Breast epithelium (tissue), 4 donors: ENCODE measurements at regions not wholly inside any gene's neighbourhood (a gene's known extent, or its start where the extent isn't known, plus 50 kb on each side); places are given as distances from the start of the nearest gene placed in this dataset.

Experiments used
- DNase-seq, 2 donors: peaks; one replicate each; pipeline ENCODE4 v3.0.0-alpha.2; 2019; ENCODE audit warnings: low spot score in 2 of 2
- H3K27ac ChIP-seq, 2 donors: fragments of 200-600 bp; sonication (generic) in 1 of 2; one replicate each; pipeline ENCODE4 v1.5.1; 2016 to 2019; ENCODE audit warnings: mild to moderate bottlenecking in 1 of 2
- H3K27me3 ChIP-seq, 2 donors: fragments of 200-600 bp; sonication (generic) in 1 of 2; one replicate each; pipeline versions ENCODE4 v1.5.1 to v1.6.0; 2017 to 2019; ENCODE audit warnings: control low read depth in 1 of 2, mild to moderate bottlenecking in 1 of 2
- H3K36me3 ChIP-seq: fragments of 200-600 bp; one replicate; pipeline ENCODE4 v1.5.1; 2019
- H3K4me1 ChIP-seq, 2 donors: fragments of 200-600 bp; sonication (generic); one replicate each; pipeline ENCODE4 v1.5.1; 2016 to 2019; ENCODE audit warnings: control low read depth in 1 of 2
- H3K4me3 ChIP-seq, 3 donors: fragments of 200-600 bp; sonication (generic); 1 replicate in 2 of 3; 2 replicates in 1 of 3; pipeline ENCODE4 v1.5.1; 2016 to 2019; ENCODE audit warnings: mild to moderate bottlenecking in 3 of 3, moderate library complexity in 2 of 3
- H3K9me3 ChIP-seq, 2 donors: fragments of 200-600 bp; sonication (generic) in 1 of 2; one replicate each; pipeline ENCODE4 v1.5.1; 2016 to 2019; ENCODE audit warnings: control low read depth in 1 of 2
- CTCF ChIP-seq, 3 donors: fragments of 450-650 bp; IDR thresholded peaks; one replicate each; pipeline ENCODE4 v1.5.1; 2016 to 2017; ENCODE audit warnings: antibody characterized with exemption in 3 of 3, mild to moderate bottlenecking in 3 of 3, moderate library complexity in 3 of 3
- POLR2A ChIP-seq: fragments of 450-650 bp; IDR thresholded peaks from one replicate; pipeline ENCODE4 v1.6.1; 2016; ENCODE audit warnings: antibody characterized with exemption, mild to moderate bottlenecking, moderate library complexity
- POLR2AphosphoS5 ChIP-seq, 3 donors: sonication (generic); formaldehyde crosslinking; IDR thresholded peaks; one replicate each; pipeline ENCODE4 v1.6.1; 2017; ENCODE audit warnings: antibody characterized with exemption in 3 of 3
- intact Hi-C: fragments of 100-400 bp; cut with DNase I; formaldehyde crosslinking; loops from one replicate; pipeline ENCODE4 v1.15.1; 2023; ENCODE audit warnings: low total_unique reads

- H3K27ac ChIP-seq: no peak overlapping the region
- TF ChIP-seq POLR2A (no peak), POLR2AphosphoS5 (IDR thresholded peaks at IDR 0.05) (no peak), CTCF (IDR thresholded peaks at IDR 0.05) (no peak)
- no peak overlapping the region for H3K4me3 ChIP-seq
- no peaks in the 10 kb centered on the region for H3K4me1 ChIP-seq
- intact Hi-C loops: no loop called here
- no peaks in the 10 kb centered on the region for H3K36me3 ChIP-seq
- DNase-seq: no peak
- H3K27me3 ChIP-seq: no peaks in the 10 kb centered on the region
- H3K9me3 ChIP-seq: no peaks in the 10 kb centered on the region
Observed at GRCh38 chr6:8633762-8634161, 198.4 kb upstream of the SLC35B3 start.

- no peak for DNase-seq
- no peak overlapping the region for H3K4me3 ChIP-seq
- no peak for TF ChIP-seq POLR2A
- no peak for TF ChIP-seq POLR2AphosphoS5 (IDR thresholded peaks at IDR 0.05)
- no peak for TF ChIP-seq CTCF (IDR thresholded peaks at IDR 0.05)
- no peaks in the 10 kb centered on the region for H3K4me1 ChIP-seq
- no peaks in the 10 kb centered on the region for H3K36me3 ChIP-seq
- H3K9me3 ChIP-seq: no peaks in the 10 kb centered on the region
- H3K27me3 ChIP-seq: no peaks in the 10 kb centered on the region
- H3K27ac ChIP-seq: no peak overlapping the region
- intact Hi-C loops: no loop called here
Observed at GRCh38 chr6:8628736-8629135, 193.4 kb upstream of the SLC35B3 start.

- H3K4me3 ChIP-seq: no peak overlapping the region
Observed at GRCh38 chr6:8628063-8628462, 192.7 kb upstream of the SLC35B3 start.

GRCh38 chr6:8627085-8627861, 191.9 kb upstream of the SLC35B3 start:
- Histone ChIP-seq H3K27ac (peak overlapping the region; percentile 5 to 52), H3K9me3 (no peaks in the 10 kb centered on the region), H3K27me3 (no peaks in the 10 kb centered on the region), H3K4me1 (no peaks in the 10 kb centered on the region), H3K4me3 (no peak overlapping the region), H3K36me3 (no peaks in the 10 kb centered on the region)
- no peak for TF ChIP-seq POLR2A
- no peak for TF ChIP-seq CTCF (IDR thresholded peaks at IDR 0.05)
- no peak for TF ChIP-seq POLR2AphosphoS5 (IDR thresholded peaks at IDR 0.05)
- no peak for DNase-seq
- intact Hi-C loops: no loop called here

More at GRCh38 chr6:8628063-8628462, 192.7 kb upstream of the SLC35B3 start:
- Histone ChIP-seq H3K27ac (peak overlapping the region; percentile 5 to 52), H3K27me3 (no peaks in the 10 kb centered on the region), H3K4me1 (no peaks in the 10 kb centered on the region), H3K9me3 (no peaks in the 10 kb centered on the region), H3K36me3 (no peaks in the 10 kb centered on the region)
- no peak for DNase-seq
- intact Hi-C loops: no loop called here
- no peak for TF ChIP-seq POLR2A
- TF ChIP-seq CTCF (IDR thresholded peaks at IDR 0.05): no peak
- no peak for TF ChIP-seq POLR2AphosphoS5 (IDR thresholded peaks at IDR 0.05)

- TF ChIP-seq POLR2A (no peak), POLR2AphosphoS5 (IDR thresholded peaks at IDR 0.05) (no peak)
- no peak for DNase-seq
- Histone ChIP-seq H3K9me3 (no peaks in the 10 kb centered on the region), H3K27ac (no peak overlapping the region), H3K36me3 (no peaks in the 10 kb centered on the region), H3K4me3 (no peak overlapping the region), H3K4me1 (no peaks in the 10 kb centered on the region), H3K27me3 (no peaks in the 10 kb centered on the region)
- intact Hi-C loops: no loop called here
Observed at GRCh38 chr6:8624665-8625064, 189.3 kb upstream of the SLC35B3 start.
